ENCODE measurements at regions not wholly inside any gene's neighbourhood (a gene's known extent, or its start where the extent isn't known, plus 50 kb on each side); places are given as distances from the start of the nearest gene placed in this dataset.

GRCh38 chr14:104448321-104448720 is 131.2 kb upstream of the C14orf180 start:
- TF ChIP-seq CTCF (IDR thresholded peaks at IDR 0.05; ENCODE audit: low read depth, low read length, missing control alignments), result no peak
- no peak for DNase-seq (ENCODE audit: extremely low read depth, low read depth)
- no peak overlapping the region for H3K4me3 ChIP-seq (replicated peaks; ENCODE audit: low read depth, low read length)

- H3K4me3 ChIP-seq (replicated peaks; ENCODE audit: low read depth, low read length), result no peak overlapping the region
- DNase-seq (ENCODE audit: extremely low read depth, low read depth), result no peak
- TF ChIP-seq CTCF (IDR thresholded peaks at IDR 0.05; ENCODE audit: low read depth, low read length, missing control alignments), result no peak
These were observed 130.8 kb upstream of the C14orf180 start for GRCh38 chr14:104448721-104449120.

GRCh38 chr14:104450811-104451401 is 128.7 kb upstream of the C14orf180 start:
- no peak for TF ChIP-seq CTCF (IDR thresholded peaks at IDR 0.05; ENCODE audit: low read depth, low read length, missing control alignments)
- no peak overlapping the region for H3K4me3 ChIP-seq (replicated peaks; ENCODE audit: low read depth, low read length)
- DNase-seq (ENCODE audit: extremely low read depth, low read depth), result no peak

DNA sequence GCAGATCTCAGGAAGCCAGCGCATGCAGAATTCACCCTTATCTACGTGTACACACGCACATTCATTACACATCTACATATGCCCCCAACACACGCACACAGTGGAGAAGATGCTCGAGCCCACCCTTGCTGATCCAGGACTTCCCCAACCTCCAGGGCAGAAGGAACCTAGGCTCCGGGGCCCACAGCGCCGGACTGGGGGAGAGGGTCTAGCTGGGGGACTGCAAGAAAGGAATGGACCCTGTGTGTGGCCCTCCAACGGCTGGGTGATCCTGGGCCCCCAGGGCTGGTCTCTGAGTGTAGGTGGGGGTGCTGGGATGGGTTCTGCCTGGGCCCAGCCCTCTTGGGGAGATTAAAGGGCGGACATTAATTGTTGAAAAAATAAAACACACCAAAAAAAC is 128.1 kb upstream of the C14orf180 start:
- no peak for DNase-seq (ENCODE audit: extremely low read depth, low read depth)
- TF ChIP-seq CTCF (IDR thresholded peaks at IDR 0.05; ENCODE audit: low read depth, low read length, missing control alignments), result no peak
- no peak overlapping the region for H3K4me3 ChIP-seq (replicated peaks; ENCODE audit: low read depth, low read length)

DNA sequence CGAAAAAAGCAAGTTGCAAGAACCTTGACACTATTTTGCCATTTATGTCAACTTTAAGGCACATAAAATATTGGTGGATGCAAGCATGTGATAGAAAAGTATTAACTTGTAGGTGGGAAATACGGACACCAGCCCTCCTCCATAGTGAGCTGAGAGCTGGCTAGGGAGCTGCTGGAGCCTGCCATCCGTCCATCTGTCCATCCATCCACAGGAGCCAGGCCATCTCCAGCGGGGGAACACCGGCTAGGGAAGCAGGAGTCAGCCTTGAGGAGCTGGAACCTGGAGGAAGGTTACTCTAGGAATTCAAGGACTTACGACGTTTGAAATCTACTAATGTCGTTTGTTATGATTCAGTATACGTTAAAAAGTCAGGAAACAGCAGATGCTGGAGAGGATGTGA is 120.7 kb upstream of the C14orf180 start:
- H3K4me3 ChIP-seq (replicated peaks; ENCODE audit: low read depth, low read length), result no peak overlapping the region
- no peak for DNase-seq (ENCODE audit: extremely low read depth, low read depth)
- TF ChIP-seq CTCF (IDR thresholded peaks at IDR 0.05; ENCODE audit: low read depth, low read length, missing control alignments), result no peak

DNA sequence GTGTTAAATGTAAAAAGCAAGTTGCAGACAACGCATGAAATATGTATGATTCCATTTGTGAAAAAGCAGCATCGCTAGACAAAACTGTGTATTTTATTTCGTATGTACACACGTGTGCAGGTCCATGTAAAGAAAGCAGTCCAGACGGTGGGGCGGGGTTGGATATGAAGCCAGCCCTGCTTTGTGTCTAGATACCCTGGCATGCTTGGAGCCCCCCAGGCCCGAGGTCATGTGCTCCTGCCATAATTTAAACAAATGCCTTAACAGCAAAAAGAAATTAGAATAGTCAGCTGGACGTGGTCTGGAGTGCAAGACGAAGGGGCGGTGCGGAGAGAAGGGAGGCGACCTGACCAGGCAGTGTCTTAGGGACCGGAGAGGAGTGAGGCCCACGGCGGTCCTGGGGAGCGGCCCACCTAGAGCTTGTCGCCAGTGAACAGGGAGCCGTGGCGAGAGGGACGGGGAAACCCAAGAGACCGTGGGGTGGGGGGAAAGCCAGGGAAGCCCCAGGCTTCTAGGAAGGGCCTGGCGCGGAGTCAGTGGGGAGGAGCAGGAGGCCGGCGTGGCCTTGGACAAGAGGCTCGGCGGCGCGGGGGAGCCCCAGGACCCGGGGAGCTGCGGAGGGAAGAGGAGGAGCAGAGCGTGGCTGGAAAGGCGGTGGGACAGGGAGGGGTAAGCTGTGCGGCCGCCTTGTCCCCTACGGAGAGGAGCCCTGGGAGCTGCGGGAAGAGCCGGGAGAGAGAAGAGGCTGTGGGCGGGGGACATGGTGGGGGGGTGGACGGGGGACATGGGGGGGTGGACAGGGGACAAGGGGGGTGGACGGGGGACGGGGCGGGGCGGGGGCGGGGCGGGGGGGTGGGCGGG is 118.5 kb upstream of the C14orf180 start:
- TF ChIP-seq CTCF (IDR thresholded peaks at IDR 0.05; ENCODE audit: low read depth, low read length, missing control alignments), result no peak
- no peak overlapping the region for H3K4me3 ChIP-seq (replicated peaks; ENCODE audit: low read depth, low read length)
- DNase-seq (ENCODE audit: extremely low read depth, low read depth), result no peak
